GM19468 (cell line): ENCODE measurements at regions not wholly inside any gene's neighbourhood (a gene's known extent, or its start where the extent isn't known, plus 50 kb on each side); places are given as distances from the start of the nearest gene placed in this dataset.

Source experiments
- ATAC-seq: cut with Tn5 transposase; IDR thresholded peaks from one replicate; pipeline ENCODE4 v1.9.1; 2021; ENCODE audit warnings: mild to moderate bottlenecking, moderate library complexity, moderate number of reproducible peaks; ENCODE audit not compliant: unreplicated experiment; ENCODE audit errors: extremely low read depth

DNA sequence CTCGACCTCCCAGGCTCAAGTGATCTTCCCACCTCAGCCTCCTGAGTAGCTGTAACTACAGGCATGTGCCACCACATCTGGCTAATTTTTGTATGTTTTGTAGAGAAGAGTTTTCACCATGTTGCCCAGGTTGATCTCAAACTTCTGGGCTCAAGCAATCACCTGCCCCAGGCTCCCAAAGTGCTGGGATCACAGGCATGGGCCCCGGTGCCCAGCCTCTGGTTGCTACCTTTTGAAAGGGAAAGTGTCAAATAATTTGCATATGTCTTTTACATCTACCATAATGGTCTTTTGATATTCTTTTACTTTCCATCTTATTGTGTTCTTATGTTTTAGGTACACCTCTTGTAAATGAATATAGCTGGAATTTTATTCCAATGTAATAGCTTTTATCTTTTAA, 263.1 kb upstream of the FN1 start:
- ATAC-seq: no peak

DNA sequence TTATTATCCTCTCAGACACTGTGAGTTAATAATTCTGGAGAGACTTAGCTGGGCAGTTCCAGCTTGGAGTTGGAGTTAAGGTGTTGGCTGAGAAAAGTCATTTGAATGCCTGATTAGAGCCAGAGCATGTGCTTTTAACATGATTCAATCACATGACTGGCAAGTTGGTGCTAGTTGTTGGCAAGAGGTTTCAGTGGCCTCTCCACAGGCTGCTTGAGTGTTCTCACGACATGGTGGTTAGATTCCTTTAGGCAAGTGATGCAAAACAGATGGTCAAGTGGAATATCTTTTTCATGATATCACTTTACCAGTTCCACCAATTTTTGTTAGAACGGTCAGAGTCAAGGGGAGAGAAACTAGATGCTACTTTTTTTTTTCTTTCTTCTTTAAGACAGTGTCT, 262.7 kb upstream of the FN1 start:
- ATAC-seq: no peak

DNA sequence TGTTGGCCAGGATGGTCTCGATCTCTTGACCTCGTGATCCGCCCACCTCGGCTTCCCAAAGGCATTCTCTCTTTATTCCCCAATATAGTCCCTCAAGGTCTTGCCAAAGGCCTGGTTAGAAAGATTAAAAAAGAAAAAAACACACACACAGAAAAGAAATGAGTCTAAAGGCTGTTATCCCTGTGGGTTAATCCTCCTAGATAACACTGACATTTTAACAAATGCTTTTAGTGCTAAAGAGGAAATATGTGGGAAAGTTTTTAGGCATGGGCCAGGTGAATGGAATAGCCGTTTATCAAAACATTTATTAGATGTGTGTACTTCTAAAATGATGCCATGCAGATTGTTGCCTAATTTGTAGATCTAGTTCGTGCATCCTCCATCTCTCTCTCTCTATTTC, 261.6 kb upstream of the FN1 start:
- ATAC-seq: no peak

GRCh38 chr2:215697003-215697402, 261.1 kb upstream of the FN1 start:
- ATAC-seq: no peak

DNA sequence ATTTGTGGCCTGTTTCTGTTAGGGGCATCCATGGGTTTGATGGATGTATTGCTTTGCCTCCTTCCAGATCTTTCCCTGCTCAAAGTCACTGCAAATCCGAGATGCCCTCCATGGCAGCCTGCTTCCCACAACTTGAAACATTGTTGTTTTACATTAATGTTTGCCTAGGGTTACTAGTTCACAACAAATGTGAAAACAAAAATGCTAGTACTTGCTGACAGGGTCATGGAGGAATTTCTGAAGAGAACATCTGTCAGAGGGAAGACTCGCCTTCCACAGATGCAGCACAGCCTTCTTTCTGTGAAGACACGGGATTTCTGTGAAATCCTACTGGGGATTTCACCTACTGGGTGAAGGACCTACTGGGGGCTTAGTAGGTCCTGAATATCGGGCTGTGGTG, 260.0 kb upstream of the FN1 start:
- ATAC-seq: no peak

DNA sequence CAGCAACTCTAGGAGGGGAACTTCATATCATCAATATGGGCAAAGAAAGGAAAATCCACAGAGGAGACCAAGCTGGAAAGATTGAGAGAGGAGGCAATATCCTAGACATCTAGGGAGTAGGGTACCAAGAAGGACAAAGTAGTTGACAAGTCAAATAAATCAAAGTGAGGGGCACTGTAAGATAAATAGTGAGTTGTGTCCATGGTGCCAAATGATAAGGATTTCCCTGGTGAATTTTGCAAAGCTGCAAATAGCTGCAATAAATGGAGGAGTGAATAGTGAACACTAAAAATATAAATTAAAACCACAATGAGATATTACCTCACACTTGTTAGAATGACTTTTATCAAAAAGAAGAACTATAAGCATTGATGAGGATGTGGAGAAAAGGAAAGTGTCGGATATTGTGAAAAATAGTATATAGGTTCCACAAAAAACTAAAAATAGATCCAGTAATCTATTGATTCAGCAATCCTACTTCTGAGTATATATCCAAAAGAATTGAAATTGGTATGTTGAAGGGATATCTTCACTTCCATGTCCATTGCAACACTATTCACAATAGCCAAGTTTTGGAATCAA, 258.2 kb upstream of the FN1 start:
- no peak for ATAC-seq

GRCh38 chr2:215693193-215693998, 257.5 kb upstream of the FN1 start:
- ATAC-seq: no peak

GRCh38 chr2:215692387-215693079, 256.7 kb upstream of the FN1 start:
- ATAC-seq: no peak

- ATAC-seq: no peak
Observed at GRCh38 chr2:215691346-215691745, 255.5 kb upstream of the FN1 start.

- no peak for ATAC-seq
Observed at GRCh38 chr2:215687149-215688031, 251.5 kb upstream of the FN1 start.

- ATAC-seq: no peak
Observed at GRCh38 chr2:215685238-215685990, 249.5 kb upstream of the FN1 start.

DNA sequence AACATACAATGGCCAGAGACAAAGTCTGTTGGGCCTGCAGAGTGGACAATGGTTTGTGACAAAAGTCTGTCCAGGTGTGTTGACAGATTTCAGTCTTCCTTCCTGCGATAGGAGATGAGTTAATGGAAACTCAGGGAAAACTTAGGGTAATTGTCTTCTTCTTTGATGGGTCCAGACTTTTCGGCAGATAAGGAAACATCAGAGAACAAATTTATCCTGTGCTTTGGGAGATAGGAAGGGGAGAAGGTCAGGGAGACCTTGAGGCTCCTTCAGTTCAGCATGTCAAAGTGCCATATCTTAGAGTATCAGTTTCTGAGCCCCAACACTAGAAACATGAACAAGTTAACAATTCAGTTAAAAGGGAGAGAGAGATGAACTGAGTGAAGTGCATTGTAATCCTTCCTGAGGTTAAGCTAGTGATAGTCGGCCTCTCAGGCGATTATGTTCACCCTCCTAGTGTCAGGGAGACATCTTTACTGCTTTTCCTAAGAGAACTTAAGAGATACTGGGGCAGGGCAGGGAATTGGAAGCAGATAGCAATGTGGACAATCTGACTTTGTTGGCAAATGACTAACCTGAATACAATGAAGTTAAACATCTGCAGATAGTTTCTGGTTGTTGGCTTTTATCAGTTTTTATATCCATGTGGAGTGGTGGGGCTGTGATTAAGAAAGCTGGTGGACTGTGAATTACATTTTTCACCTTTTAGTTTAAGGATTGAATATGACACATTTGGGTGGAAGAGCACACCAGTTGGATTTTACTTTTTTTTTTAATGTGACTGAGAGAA, 248.8 kb upstream of the FN1 start:
- ATAC-seq: no peak

- ATAC-seq: no peak
Observed at GRCh38 chr2:215683295-215683694, 247.4 kb upstream of the FN1 start.

DNA sequence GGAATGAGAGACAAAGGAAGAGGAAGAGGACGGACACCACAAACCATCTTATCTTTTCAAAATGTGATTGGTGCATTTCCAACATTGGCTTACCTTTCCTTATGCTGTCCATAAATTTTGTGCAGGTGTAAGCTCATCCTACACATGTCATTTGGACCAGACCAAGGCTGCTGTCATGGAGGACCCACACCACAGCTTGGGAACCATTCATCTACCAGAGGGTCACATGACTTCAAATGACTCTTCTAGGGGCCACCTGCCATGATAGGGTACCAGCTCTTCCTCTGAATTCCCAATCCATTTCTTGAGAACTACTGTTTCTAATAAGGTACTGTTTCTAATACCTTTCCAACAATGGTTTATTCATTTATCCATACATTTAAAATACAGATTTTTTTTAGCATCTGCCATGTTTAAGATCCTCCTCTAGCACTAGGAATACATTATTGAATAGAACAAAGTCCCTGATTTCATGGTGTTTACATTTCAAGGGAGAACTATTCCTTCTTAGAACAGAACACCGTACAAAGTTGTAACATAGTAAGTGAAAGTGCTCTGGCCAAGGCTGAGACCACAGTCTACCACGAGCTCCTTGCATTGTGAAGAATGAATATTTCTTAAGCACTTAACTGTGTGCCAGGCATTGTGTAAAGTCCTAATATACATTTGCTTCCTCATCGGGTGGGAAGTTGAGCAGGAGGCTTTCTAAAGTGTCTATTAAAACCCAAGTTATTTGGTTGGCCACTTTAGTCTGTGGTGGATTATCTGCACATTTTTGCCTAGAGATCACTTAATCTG, 246.1 kb upstream of the FN1 start:
- no peak for ATAC-seq

- ATAC-seq: no peak
Observed at GRCh38 chr2:215680605-215681598, 245.0 kb upstream of the FN1 start.

DNA sequence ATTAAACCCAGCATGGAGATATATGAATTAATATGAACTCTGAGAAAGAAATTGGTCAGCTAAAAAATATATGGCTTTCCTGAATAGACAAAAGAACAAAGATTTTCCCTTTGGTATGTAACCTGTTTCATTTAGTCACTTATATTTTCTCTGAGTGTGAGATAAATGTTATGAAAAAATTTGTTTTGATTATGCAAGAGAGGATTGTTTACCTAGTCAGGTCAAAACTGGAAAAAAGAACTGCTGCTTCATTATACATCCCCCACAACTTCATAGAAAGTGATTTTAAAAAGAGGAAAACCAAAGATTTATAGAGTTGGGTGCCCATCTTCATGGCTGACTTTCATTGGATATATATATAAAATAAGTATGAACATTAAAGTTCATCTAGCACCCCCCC, 242.2 kb upstream of the FN1 start:
- ATAC-seq: no peak

DNA sequence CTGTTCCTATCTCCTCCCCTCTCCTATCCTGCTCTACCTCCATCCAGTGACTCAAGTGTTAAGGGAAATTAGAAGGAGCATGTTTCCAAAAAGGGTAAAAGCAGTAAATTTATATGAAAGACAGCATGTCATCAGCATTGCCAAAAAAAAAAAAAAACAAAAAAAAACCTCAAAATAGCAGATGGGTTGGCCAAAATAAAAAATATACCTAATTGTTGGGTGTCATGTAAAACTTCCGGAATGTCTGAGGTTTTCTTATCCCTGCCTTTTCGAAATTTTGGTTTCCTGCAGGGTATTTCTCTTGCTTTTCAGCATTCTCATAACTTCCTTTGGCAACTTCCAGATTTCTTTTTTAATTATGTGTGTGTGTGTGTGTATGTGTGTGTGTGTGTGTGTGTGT, 241.6 kb upstream of the FN1 start:
- ATAC-seq: no peak
